ENCODE measurements at regions not wholly inside any gene's neighbourhood (a gene's known extent, or its start where the extent isn't known, plus 50 kb on each side); places are given as distances from the start of the nearest gene placed in this dataset.

- TF ChIP-seq EZH2 (IDR thresholded peaks at IDR 0.05; ENCODE audit: low read length, missing control alignments) (no peak), CTCF (conservative IDR thresholded peaks at IDR 0.05 in 1 of 2, IDR thresholded peaks at IDR 0.05 in 1 of 2; ENCODE audit: low read depth in 1 of 2, low read length in 2 of 2) (no peak)
Measured at GRCh38 chr10:42513921-42514320, 124.4 kb downstream of the ZNF33B start.

Data from fibroblast of lung (primary cell).